ENCODE measurements at regions not wholly inside any gene's neighbourhood (a gene's known extent, or its start where the extent isn't known, plus 50 kb on each side); places are given as distances from the start of the nearest gene placed in this dataset.

DNA sequence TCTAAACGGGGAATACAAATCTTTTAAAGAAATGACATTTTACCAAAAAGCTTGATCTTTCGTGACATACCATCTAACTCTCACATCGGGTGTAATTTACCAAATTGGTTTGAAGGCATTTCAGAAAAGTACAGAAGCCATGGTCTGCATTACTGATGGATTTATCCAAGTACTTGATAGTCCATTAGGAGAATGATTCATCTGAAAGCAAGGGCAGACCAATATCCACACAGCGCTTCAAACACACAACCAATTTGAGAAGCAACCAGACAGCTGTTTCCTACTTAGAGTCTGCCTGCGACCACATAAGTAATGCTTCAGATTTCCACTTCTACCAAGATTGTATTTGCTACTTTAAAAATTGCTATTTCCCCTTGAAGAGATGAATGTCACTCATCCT is 697.6 kb upstream of the ALCAM start:
- TF ChIP-seq ZNF274 (IDR thresholded peaks at IDR 0.05; ENCODE audit: low read depth, low read length) = no peak
- TF ChIP-seq YY1 (IDR thresholded peaks at IDR 0.05; ENCODE audit: insufficient read depth, insufficient read length) = no peak
- TF ChIP-seq SUZ12 (IDR thresholded peaks at IDR 0.05; ENCODE audit: extremely low read depth, insufficient read depth, insufficient read length) = no peak
